ENCODE measurements at regions not wholly inside any gene's neighbourhood (a gene's known extent, or its start where the extent isn't known, plus 50 kb on each side); places are given as distances from the start of the nearest gene placed in this dataset.

DNA sequence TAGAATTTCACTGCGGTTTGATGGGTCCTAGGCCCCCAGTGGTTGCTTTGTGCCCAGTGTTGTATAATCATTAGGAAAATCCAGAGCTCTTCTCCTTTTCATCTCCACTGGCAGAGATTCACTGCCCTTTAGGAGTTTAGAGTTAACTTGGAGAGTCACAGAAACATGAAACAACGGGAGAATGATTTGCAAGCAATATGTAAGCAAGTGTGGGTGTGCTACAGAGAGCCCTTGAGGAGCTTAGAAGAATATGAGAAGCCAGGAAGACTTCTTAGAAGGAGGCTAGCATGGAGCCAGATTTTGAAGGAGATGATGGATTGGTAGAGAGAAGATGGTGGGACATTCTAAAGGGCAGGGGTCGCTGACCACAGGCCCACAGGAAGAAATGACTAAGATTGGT lies 327.3 kb downstream of the ZNF326 start:
- Histone ChIP-seq H2AFZ (ENCODE audit: low read depth, low read length) (no peak overlapping the region), H3K9me3 (replicated peaks; ENCODE audit: control insufficient read depth, insufficient read depth, low read length) (no peaks in the 10 kb centered on the region), H3K27me3 (ENCODE audit: control insufficient read depth in 2 of 2, insufficient read depth in 2 of 2, low read length in 2 of 2) (no peaks in the 10 kb centered on the region), H3K27ac (ENCODE audit: insufficient read depth, low read depth, low read length) (no peak overlapping the region), H3K9me1 (replicated peaks; ENCODE audit: control insufficient read depth, extremely low read depth, insufficient read depth, low read length) (no peaks in the 10 kb centered on the region), H3K4me1 (ENCODE audit: control insufficient read depth, extremely low read depth, insufficient read depth, low read length) (no peaks in the 10 kb centered on the region), H3K4me3 (replicated peaks in 1 of 3; ENCODE audit: insufficient read depth in 1 of 3, low read depth in 1 of 3, low read length in 3 of 3) (no peak overlapping the region), H3K36me3 (ENCODE audit: control insufficient read depth in 2 of 2, extremely low read depth in 1 of 2, insufficient read depth in 2 of 2, low read length in 2 of 2) (no peaks in the 10 kb centered on the region), H3K4me2 (ENCODE audit: insufficient read depth, low read length) (no peak overlapping the region), H3K9ac (replicated peaks; ENCODE audit: extremely low read depth, insufficient read depth, low read length) (no peak overlapping the region), H4K20me1 (replicated peaks; ENCODE audit: control insufficient read depth, extremely low read depth, insufficient read depth, low read length) (no peaks in the 10 kb centered on the region), H3K79me2 (ENCODE audit: control insufficient read depth, insufficient read depth, low read length) (no peaks in the 10 kb centered on the region)
- FAIRE-seq (no peak), DNase-seq (ENCODE audit: low read depth, low spot score) (no peak)
- intact Hi-C loops (cut with micrococcal nuclease) (no loop called here), dilution Hi-C loops (cut with MboI; ENCODE audit: extremely low pct_ligation_motif_present, low sequenced_read_pairs) (no loop called here)
- BruUV-seq (replicated peaks), result no TSS peak
- ChIA-PET POLR2A (no interaction called here), CTCF (no interaction called here)
- TF ChIP-seq JUN (IDR thresholded peaks at IDR 0.05; ENCODE audit: borderline replicate concordance, insufficient read depth, insufficient read length, low read depth), result no peak
- TF ChIP-seq, protein P1, sequence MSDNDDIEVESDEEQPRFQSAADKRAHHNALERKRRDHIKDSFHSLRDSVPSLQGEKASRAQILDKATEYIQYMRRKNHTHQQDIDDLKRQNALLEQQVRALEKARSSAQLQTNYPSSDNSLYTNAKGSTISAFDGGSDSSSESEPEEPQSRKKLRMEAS (IDR thresholded peaks at IDR 0.05; ENCODE audit: insufficient read depth, insufficient read length), result no peak
- no peak for TF ChIP-seq POLR2A (IDR thresholded peaks at IDR 0.05; ENCODE audit: low read depth, low read length)
- no peak for TF ChIP-seq MYC (IDR thresholded peaks at IDR 0.05; ENCODE audit: low read depth, low read length)
- no peak for TF ChIP-seq EZH2 (IDR thresholded peaks at IDR 0.05; ENCODE audit: borderline replicate concordance, low read depth, low read length, severe bottlenecking)
- TF ChIP-seq GATA2 (IDR thresholded peaks at IDR 0.05; ENCODE audit: insufficient read depth, insufficient read length, low read depth, low read length), result no peak
- no peak for TF ChIP-seq FOS (IDR thresholded peaks at IDR 0.05; ENCODE audit: borderline replicate concordance, insufficient read depth, low read length)
- TF ChIP-seq, protein P2, sequence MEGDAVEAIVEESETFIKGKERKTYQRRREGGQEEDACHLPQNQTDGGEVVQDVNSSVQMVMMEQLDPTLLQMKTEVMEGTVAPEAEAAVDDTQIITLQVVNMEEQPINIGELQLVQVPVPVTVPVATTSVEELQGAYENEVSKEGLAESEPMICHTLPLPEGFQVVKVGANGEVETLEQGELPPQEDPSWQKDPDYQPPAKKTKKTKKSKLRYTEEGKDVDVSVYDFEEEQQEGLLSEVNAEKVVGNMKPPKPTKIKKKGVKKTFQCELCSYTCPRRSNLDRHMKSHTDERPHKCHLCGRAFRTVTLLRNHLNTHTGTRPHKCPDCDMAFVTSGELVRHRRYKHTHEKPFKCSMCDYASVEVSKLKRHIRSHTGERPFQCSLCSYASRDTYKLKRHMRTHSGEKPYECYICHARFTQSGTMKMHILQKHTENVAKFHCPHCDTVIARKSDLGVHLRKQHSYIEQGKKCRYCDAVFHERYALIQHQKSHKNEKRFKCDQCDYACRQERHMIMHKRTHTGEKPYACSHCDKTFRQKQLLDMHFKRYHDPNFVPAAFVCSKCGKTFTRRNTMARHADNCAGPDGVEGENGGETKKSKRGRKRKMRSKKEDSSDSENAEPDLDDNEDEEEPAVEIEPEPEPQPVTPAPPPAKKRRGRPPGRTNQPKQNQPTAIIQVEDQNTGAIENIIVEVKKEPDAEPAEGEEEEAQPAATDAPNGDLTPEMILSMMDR (IDR thresholded peaks at IDR 0.05; ENCODE audit: extremely low read depth in 1 of 2, insufficient read depth in 1 of 2, low read depth in 1 of 2, low read length in 2 of 2), result no peak
- TF ChIP-seq POLR2AphosphoS5 (IDR thresholded peaks at IDR 0.05; ENCODE audit: insufficient read depth, low read depth, low read length), result no peak

All from endothelial cell of umbilical vein (primary cell).